Stimulated activated CD4-positive, alpha-beta T cell treated with anti-CD3 and anti-CD28 coated beads, Interleukin-12 subunit alpha, Interleukin-12 subunit beta, amount 100 ng/mL, for 24 hours (primary cell): ENCODE measurements at regions not wholly inside any gene's neighbourhood (a gene's known extent, or its start where the extent isn't known, plus 50 kb on each side); places are given as distances from the start of the nearest gene placed in this dataset.
"Not testable (repeated sequence)": the region's sequence is repeated elsewhere in the genome, so short reads cannot be mapped to it uniquely, and the experiment has no call there.

ENCODE experiments used
- DNase-seq, 2 experiments: peaks; one replicate each; pipeline ENCODE4 v3.0.0-alpha.2; 2020; ENCODE audit warnings: low read depth in 2 of 2

DNA sequence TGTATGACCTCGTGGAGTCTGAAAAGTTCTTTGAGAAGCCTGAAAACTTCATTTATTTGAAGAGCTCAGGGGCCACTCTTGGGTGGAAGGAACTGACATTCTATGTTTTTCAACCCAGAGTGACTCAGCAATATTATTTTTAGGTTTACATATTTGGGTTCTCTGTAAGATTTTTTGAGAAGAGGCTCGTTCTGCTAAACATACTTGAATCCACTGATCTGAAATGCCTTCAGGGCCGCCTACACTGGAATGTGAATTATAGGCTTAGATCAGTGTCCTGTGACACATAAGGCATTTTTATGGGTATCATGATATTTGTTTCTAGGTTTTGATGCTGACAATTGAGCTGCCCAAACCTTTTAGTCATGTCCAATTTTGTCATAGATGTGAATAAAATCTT is 86.2 kb downstream of the PSAT1 start:
- DNase-seq = no peak

DNA sequence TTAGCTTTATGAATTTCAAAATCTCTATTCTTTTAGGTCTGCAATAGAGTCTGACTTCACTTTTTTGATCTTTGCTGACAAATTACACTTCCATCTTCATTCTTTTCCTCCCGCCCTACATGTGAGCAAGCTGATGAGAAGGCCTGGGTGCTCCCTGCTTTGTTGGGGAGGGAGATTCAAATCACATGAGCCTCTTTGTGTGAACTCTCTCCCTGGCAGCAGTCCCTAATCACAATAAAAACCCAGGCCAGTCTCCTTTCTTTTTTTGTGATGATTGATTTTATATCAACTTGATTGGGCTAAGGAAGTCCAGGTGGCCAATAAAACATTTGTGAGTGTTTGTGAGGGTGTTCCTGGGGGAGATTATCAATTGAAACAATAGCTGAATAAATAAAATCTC is 89.4 kb downstream of the PSAT1 start:
- DNase-seq = no peak

- DNase-seq = no peak
Measured at GRCh38 chr9:78386773-78387172, 89.8 kb downstream of the PSAT1 start.

DNA sequence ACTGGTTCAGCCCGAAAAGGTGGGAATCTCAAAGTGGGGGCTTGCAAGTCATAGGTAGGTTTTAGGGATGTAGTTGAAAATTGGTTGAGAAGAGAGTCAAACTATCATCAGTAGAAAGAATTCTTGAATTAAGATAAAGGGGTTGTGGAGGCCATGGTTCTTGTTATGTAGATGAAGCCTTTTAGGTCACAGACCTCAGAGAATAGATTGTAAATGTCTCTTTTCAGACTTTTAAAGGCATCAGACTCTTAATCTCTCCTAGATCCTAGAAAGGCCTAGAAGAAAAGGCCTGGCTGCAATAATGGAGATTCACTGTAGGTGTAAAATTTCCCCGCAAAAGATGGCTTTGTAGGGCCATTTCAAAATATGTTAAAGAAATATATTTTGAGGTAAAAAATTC is 96.4 kb downstream of the PSAT1 start:
- DNase-seq = no peak

DNA sequence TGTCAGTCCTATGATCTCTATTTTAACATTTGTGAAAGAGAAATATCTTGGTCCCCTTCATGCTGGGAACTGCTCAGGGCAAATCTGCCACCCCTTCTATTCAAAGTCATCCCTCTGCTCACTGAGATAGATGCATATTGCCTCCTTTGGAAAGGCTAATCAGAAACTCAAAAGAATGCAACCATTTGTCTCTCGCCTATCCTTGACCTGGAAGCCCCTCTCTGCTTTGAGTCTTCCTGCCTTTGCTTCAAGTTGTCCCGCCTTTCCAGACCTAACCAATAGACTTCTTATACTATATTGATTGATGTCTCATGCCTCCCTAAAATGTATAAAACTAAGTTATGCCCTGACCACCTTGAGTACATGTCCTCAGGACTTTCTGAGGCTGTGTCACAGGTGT is 97.0 kb downstream of the PSAT1 start:
- DNase-seq = no peak

GRCh38 chr9:78396087-78396486 is 99.2 kb downstream of the PSAT1 start:
- DNase-seq = no peak

DNA sequence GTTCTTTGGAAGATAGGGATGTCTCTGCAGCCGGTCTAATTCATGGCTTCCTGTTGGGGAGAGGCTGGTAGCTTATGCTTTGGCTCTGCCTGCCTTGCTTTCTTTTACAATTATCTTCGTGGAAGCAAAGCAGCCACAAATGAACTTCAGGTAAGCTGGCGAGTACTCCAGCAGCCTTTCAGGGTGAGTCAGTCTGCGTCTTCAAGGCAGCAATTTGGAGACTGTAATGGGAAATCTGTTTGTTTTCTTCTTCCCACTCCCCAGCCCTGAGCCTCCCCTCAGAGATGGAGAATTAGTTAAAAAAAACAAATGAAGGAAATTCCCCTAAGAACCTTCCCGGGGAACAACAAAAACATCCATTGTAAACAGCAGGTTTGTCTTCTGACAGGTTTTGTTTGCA is 100.1 kb downstream of the PSAT1 start:
- DNase-seq = no peak

DNA sequence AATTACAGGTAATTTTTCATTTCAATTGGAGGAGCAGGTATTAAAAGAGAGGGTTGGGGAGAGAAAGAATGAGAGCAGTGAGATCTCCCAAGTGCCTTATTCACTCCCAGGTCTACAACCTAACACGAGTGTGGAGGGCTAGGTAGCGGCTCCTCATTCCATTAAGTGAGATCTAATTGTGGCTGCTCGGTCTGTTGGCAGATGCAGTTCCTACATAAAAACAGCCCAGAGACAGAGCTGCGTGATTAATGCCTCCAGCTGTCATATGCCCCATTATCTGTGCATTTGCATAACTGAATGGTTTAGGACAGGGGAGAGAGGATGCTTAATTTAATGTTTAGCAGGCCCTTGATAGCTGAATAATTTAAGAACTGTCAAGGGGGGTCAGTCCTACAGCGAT is 100.5 kb downstream of the PSAT1 start:
- no peak for DNase-seq

GRCh38 chr9:78399153-78399552 is 102.2 kb downstream of the PSAT1 start:
- no peak for DNase-seq

DNA sequence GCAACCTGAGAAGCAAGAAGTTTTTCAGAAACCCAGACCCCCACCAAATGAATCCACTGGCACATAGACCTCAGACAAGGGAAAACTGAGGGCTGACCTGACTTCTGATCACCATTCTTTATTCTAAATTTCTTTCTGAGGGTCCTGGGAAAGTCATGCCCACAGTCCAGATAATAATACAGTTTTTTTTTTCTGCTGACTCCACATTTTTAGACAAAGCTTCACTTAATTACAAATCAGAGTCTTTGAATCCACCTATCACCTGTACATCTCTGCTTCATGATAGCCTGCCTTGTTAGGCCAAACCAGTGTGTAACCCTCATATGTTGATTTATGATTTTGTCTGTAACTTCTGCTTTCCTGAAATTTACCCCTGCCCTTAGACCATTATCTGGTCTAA is 103.6 kb downstream of the PSAT1 start:
- no peak for DNase-seq

DNA sequence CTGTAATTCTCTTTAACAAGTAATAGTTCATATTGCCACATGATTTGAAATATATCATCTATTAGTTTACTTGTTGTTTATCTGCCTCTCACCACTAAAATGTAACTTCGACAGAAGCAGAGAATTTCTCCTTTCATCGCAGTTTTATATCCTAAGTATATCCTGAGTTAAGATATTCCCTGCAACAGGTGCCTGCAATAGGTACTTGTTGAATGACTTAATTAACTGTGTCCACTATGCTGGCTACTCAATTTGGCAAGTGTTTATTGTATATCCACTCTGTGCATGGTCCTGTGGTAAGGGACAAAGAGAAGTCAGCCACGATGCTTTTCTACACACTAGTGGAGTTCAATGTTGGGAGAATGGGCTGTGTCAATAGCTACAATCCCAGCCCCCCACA is 108.5 kb downstream of the PSAT1 start:
- DNase-seq = no peak

DNA sequence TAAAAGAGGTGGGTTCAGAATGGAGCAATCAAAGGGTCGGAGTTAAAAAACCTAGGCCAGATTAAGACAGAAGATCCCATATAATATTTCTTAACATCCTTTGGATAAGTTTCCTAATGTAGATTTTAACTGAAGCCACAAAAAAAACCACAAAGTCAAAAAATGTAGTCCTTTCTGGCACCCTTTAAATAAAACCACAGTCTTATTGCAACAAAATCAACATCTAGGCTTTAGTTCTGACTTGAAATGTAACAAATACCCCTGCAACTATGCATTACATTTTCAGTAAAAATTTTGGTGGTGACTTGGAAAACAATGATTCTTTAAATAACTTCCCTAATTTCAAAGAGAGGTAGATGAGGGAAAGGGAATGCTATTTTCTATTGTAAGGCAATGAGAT is 109.2 kb downstream of the PSAT1 start:
- DNase-seq = no peak

GRCh38 chr9:78406933-78407332 is 110.0 kb downstream of the PSAT1 start:
- DNase-seq = no peak

- no peak for DNase-seq
Measured at GRCh38 chr9:78407636-78408312, 110.8 kb downstream of the PSAT1 start.

- no peak for DNase-seq
Measured at GRCh38 chr9:78408388-78408787, 111.5 kb downstream of the PSAT1 start.

- DNase-seq = not testable (repeated sequence)
Measured at GRCh38 chr9:78409928-78410510, 113.1 kb downstream of the PSAT1 start.

- DNase-seq = no peak
Measured at GRCh38 chr9:78422309-78422708, 125.4 kb downstream of the PSAT1 start.

GRCh38 chr9:78424299-78424698 is 127.4 kb downstream of the PSAT1 start:
- DNase-seq = no peak

DNA sequence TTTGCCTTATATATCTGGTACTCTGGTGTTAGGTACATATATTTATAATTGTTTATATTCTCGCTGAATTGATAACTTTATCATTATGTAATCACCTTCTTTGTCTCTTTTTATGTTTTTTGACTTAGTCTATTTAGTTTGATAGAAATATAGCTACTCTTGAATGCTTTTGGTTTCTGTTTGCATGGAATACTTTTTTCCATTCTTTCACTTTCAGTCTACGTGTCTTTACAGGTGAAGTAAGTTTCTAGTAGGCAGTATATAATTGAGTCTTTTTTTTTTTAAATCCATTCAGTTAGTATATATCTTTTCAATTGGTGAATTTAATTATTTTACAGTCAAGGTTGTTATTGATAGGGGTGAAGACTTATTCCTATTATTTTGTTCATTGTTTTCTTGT is 131.7 kb downstream of the PSAT1 start:
- DNase-seq = no peak

DNA sequence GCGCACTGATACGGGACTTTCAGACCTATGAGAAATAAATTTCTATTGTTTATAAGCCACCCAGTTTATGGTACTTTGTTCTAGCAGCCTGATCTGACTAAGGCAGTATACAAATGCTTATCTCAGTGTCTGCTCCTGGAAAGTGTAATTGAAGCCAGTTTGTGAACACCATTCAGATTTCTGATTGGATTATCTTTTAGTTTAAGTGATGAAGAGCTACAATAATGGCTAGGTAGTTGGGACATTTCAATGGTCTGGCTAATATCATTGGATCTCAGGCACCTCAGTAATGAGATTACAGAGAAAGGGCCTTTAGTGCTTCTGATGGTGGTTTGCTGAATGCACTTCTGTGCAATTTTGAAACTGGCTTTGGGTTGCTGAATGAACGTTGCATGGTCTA is 133.5 kb downstream of the PSAT1 start:
- no peak for DNase-seq

- DNase-seq = not testable (repeated sequence)
Measured at GRCh38 chr9:78431039-78431438, 134.1 kb downstream of the PSAT1 start.

DNA sequence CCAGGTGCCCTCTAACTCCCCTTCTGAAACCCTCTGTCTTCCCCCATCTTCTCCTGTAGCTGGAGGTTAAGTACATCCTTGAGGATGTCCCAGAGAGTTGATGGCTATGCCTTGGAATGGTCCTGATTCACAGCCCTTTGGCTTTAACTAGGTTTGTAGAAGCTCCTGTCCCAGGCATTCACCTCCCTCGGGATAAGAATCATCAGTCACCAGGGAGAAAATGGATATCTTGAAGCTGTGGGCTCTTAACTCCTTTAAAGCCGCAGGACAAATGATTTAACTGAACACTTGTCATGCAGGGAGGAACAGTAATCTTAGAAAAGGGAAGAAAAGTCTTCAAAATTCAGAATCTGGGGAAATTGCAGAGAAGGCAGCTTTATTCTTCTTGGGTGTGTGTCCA is 139.9 kb downstream of the PSAT1 start:
- DNase-seq = no peak

GRCh38 chr9:78437296-78437695 is 140.4 kb downstream of the PSAT1 start:
- DNase-seq = no peak

- DNase-seq = no peak
Measured at GRCh38 chr9:78437806-78438205, 140.9 kb downstream of the PSAT1 start.
